GM19463 (cell line): ENCODE measurements at regions not wholly inside any gene's neighbourhood (a gene's known extent, or its start where the extent isn't known, plus 50 kb on each side); places are given as distances from the start of the nearest gene placed in this dataset.
A peak's percentile ranks its signal among the peaks of the same experiment; 100 is the strongest.

Source experiments
- ATAC-seq: cut with Tn5 transposase; IDR thresholded peaks from one replicate; pipeline ENCODE4 v1.9.1; 2021; ENCODE audit warnings: mild to moderate bottlenecking, moderate library complexity; ENCODE audit not compliant: unreplicated experiment

GRCh38 chr1:98003442-98003841, 82.6 kb upstream of the DPYD start:
- peak; percentile 48 for ATAC-seq

DNA sequence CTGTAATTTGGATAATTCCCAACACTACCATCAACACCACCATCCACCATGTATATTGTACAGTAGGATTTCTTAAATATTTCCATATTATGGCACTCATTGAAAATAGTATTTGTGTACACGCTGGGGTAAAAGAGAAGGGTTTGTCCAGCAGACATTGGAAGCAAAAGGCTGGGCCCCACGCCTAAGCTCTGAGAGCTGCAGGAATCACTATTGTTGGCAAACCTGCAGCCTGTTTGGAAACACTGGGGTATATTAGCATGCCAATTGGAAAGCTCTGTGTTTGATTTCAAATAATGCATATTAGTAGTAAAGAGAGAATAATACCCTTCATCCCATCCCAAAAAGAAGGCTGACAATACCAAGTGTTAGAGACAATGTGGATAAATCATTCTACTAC, 81.5 kb upstream of the DPYD start:
- ATAC-seq, result no peak

GRCh38 chr1:98001764-98002163, 80.9 kb upstream of the DPYD start:
- ATAC-seq, result no peak

- ATAC-seq, result no peak
Measured at GRCh38 chr1:97999320-97999719, 78.5 kb upstream of the DPYD start.

DNA sequence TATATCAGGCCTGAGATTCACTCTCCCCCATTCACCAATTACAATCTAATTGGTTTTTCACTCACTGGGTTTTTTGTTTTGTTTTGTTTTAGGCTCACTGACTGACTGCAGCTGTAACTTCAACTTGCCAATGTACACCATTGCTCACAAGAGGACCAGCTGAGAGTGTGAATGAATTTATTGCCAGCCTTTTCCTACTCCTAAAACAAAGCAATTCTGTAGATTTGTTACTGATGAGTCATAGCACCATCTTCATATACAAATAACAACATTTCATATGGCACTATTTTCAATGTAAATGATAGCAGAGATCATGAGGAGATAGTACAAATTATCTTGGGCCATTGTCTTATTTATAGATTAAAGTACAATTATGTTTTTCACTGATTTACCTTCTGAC, 76.0 kb upstream of the DPYD start:
- ATAC-seq, result no peak

GRCh38 chr1:97989094-97989680, 68.4 kb upstream of the DPYD start:
- no peak for ATAC-seq

DNA sequence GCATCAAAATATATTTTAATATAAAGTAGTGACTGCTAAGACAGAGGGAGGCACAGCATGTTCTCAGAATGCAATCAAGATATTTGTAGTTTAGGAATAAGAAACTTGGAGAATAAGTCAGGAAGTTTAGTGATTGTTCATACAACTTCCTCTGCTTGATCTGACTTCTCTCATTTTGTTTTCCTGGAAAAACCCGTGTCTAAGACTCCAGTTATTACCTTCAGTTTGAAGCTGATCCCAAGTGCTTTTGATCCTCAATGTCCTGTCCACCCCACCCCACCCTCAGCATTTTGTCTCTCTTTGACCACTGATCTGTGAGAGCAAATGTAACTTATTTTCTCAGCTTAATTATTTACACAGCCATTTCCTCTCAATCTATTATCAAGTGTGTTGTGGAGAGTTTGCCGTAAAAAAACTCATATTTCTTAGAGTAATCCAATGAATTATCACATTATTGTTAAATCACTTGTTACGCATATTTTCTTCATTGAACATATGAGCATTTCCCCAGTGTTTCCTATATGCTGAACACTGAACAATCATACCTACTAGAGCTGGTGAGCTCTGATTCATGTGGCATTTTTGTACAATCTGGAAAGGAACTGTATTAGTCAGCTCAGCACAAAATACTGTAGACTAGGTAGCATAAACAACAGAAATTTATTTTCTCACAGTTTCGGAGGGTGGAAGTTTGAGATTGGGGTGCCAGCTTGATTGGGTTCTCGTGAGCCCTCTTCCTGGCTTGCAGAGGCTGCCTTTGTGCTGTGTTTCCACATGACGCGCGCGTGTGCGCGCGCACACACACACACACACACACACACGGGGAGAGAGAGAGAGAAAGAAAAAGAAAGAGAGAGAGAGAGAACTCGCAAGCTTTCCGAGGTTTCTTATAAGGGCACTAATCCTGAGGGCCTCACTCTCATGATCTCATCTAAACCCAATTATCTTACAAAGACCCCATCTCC, 65.5 kb upstream of the DPYD start:
- no peak for ATAC-seq

GRCh38 chr1:97983126-97983525, 62.3 kb upstream of the DPYD start:
- ATAC-seq, result no peak

GRCh38 chr1:97980530-97980929, 59.7 kb upstream of the DPYD start:
- no peak for ATAC-seq

DNA sequence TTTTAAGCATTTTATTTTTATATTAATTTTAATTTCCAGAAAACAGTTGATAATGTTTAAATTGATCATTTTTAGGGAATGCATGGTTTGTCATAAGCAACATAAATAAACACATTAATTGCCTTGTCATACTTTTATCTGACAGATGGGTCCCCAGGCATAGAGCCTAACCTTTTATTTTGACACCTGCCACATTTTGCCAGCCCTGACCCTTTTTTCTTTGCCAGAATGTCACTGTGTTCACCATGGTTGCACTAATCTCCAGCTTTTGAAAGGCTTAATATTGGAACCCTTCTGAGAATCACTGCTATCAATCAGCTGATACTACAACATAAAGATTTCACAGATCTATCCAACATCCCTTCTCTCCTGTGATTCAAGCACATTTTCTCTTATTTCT, 56.0 kb upstream of the DPYD start:
- no peak for ATAC-seq
